ENCODE measurements at regions not wholly inside any gene's neighbourhood (a gene's known extent, or its start where the extent isn't known, plus 50 kb on each side); places are given as distances from the start of the nearest gene placed in this dataset.
"Not testable (repeated sequence)": the region's sequence is repeated elsewhere in the genome, so short reads cannot be mapped to it uniquely, and the experiment has no call there.

- Histone ChIP-seq H3K9me3 (ENCODE audit: low read depth) (no peaks in the 10 kb centered on the region), H3K4me3 (no peak overlapping the region), H3K27me3 (no peaks in the 10 kb centered on the region), H3K4me1 (ENCODE audit: low read depth) (no peaks in the 10 kb centered on the region), H3K27ac (no peak overlapping the region), H3K36me3 (no peaks in the 10 kb centered on the region)
- TF ChIP-seq CTCF (IDR thresholded peaks at IDR 0.05; ENCODE audit: low read depth, low read length), result peak; percentile 94
- DNase-seq (ENCODE audit: low read depth in 1 of 2, low spot score in 1 of 2), result peak; percentile 82 to 89
These were observed 78.8 kb upstream of the ATP8B1 start for GRCh38 chr18:57881818-57882413.

- not testable (repeated sequence) for DNase-seq (ENCODE audit: low read depth in 1 of 2, low spot score in 1 of 2); H3K4me3 ChIP-seq; H3K9me3 ChIP-seq (ENCODE audit: low read depth); H3K4me1 ChIP-seq (ENCODE audit: low read depth); H3K36me3 ChIP-seq; H3K27me3 ChIP-seq; H3K27ac ChIP-seq
These were observed 76.8 kb upstream of the ATP8B1 start for GRCh38 chr18:57879924-57880323.

- Histone ChIP-seq H3K4me1 (ENCODE audit: low read depth) (no peaks in the 10 kb centered on the region), H3K9me3 (ENCODE audit: low read depth) (no peaks in the 10 kb centered on the region), H3K4me3 (no peak overlapping the region), H3K36me3 (no peaks in the 10 kb centered on the region), H3K27ac (no peak overlapping the region), H3K27me3 (no peaks in the 10 kb centered on the region)
- peak in 1 of 2 donors; percentile 26 for DNase-seq (ENCODE audit: low read depth in 1 of 2, low spot score in 1 of 2)
- no peak for TF ChIP-seq CTCF (IDR thresholded peaks at IDR 0.05; ENCODE audit: low read depth, low read length)
These were observed 66.1 kb upstream of the ATP8B1 start for GRCh38 chr18:57869221-57869620.

- Histone ChIP-seq H3K27ac (no peak overlapping the region), H3K4me3 (no peak overlapping the region), H3K4me1 (ENCODE audit: low read depth) (no peaks in the 10 kb centered on the region), H3K9me3 (ENCODE audit: low read depth) (no peaks in the 10 kb centered on the region), H3K36me3 (no peaks in the 10 kb centered on the region), H3K27me3 (no peaks in the 10 kb centered on the region)
- no peak for DNase-seq (ENCODE audit: low read depth in 1 of 2, low spot score in 1 of 2)
- TF ChIP-seq CTCF (IDR thresholded peaks at IDR 0.05; ENCODE audit: low read depth, low read length), result no peak
These were observed 63.2 kb upstream of the ATP8B1 start for GRCh38 chr18:57866355-57866754.

GRCh38 chr18:57864615-57865121 lies 61.6 kb upstream of the ATP8B1 start:
- no peaks in the 10 kb centered on the region for H3K36me3 ChIP-seq
- H3K27me3 ChIP-seq, result no peaks in the 10 kb centered on the region
- DNase-seq (ENCODE audit: low read depth in 1 of 2, low spot score in 1 of 2), result no peak
- TF ChIP-seq CTCF (IDR thresholded peaks at IDR 0.05; ENCODE audit: low read depth, low read length), result no peak
- no peak overlapping the region for H3K27ac ChIP-seq
- H3K4me3 ChIP-seq, result no peak overlapping the region
- no peaks in the 10 kb centered on the region for H3K4me1 ChIP-seq (ENCODE audit: low read depth)
- H3K9me3 ChIP-seq (ENCODE audit: low read depth), result no peaks in the 10 kb centered on the region

- no peak for TF ChIP-seq CTCF (IDR thresholded peaks at IDR 0.05; ENCODE audit: low read depth, low read length)
- Histone ChIP-seq H3K9me3 (ENCODE audit: low read depth) (no peaks in the 10 kb centered on the region), H3K4me1 (ENCODE audit: low read depth) (no peaks in the 10 kb centered on the region), H3K36me3 (no peaks in the 10 kb centered on the region), H3K27ac (no peak overlapping the region), H3K4me3 (no peak overlapping the region), H3K27me3 (no peaks in the 10 kb centered on the region)
- DNase-seq (ENCODE audit: low read depth in 1 of 2, low spot score in 1 of 2), result no peak
These were observed 60.6 kb upstream of the ATP8B1 start for GRCh38 chr18:57863706-57864105.
